ENCODE measurements at regions not wholly inside any gene's neighbourhood (a gene's known extent, or its start where the extent isn't known, plus 50 kb on each side); places are given as distances from the start of the nearest gene placed in this dataset.

DNA sequence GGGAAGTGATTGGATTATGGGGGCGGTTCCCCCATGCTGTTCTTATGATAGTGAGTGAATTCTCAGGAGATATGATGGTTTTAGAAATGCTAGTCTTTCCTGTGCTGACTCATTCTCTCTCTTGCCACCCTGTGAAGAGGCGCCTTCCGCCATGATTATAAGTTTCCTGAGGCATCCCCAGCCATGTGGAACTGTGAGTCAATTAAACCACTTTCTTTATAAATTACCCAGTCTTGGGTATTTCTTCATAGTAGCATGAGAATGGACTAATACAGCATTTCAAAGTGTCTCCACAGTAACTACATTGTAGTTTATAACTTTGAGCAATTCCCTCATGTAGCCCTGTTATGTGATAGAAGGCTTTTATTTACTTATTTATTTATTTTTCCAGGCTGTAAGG lies 128.8 kb upstream of the CHRNA7 start:
- no peak for DNase-seq

DNA sequence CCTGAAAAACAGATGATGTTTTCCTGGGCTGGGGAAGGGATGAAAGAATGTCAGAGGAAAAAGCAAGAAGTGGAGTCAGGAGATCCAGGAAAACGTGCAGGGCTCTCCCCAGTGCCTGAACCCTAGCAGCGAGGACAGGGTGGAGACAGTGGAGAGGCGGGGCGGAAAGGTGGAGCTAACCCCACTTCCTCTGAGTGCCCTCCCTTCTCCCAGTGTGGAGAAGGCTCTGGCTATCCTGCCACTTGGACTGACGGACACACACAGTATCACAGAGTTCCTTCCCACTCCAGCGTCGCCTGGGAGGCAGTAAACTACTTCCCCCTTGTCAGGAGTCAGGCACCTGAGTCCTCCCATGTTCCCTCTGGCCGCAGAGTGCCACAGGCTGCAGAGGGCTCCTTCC lies 125.3 kb upstream of the CHRNA7 start:
- DNase-seq = no peak

DNA sequence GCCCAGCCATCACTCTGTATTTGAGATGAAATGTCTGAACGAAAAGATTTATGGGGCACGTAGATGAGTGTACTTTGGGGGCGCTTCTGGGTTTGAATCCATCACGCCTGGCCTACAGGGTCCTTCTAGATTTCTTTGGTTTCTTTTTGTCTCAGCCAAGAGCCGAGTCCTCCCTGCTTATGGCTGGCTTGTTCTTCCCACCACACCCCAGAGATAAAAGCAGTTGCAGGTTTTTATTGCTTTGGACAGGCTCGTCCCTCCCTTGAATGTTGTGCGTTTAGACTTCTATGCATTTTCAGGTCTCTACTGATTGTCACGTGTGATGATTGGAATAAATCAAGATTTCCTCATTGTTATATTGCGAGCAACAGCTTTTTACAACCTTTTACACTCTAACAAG lies 104.8 kb upstream of the CHRNA7 start:
- DNase-seq = no peak

- DNase-seq = no peak
These were observed 99.3 kb upstream of the CHRNA7 start for GRCh38 chr15:31930967-31931366.

DNA sequence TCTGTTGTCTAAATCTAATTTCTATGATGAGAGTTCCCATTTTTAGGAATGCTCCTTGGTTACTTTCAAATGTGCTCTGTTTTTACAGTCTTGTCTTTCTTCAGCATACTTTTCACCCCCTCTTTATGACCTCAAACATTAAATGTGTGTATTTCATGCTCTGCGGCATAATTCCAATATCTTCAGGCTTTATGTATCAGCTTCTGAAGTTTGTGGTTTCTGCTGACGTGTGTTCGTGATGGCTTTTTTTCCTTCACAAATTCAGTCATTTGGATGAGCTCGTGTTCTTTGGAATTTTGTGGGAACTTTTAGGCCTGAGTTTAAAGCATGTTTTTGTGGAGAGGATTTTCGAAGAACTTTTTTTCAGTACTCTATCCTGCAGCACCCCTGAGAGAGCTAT lies 97.7 kb upstream of the CHRNA7 start:
- no peak for DNase-seq

- no peak for DNase-seq
These were observed 95.5 kb upstream of the CHRNA7 start for GRCh38 chr15:31934821-31935220.

GRCh38 chr15:31953478-31953877 lies 76.8 kb upstream of the CHRNA7 start:
- no peak for DNase-seq

- DNase-seq = no peak
These were observed 75.7 kb upstream of the CHRNA7 start for GRCh38 chr15:31954374-31955172.

DNA sequence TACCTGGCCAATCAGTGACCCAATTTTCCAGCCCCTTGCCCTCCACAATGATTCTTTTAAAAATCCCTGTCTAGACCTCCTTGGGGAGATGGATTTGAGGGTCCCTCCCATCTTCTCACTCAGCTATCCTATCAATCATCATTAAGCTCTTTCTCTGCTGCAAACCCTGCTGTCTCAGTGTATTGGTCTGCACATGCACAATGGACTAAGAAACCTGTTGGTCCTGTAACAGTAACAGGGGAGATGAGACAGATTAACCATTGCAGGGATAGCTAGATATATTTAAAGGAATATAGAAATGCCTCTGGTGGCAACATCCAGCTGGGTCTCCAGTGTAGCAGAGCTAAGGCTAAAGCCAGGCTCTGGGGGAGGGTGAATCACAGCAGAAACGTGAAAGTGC lies 74.6 kb upstream of the CHRNA7 start:
- no peak for DNase-seq

- no peak for DNase-seq
These were observed 72.7 kb upstream of the CHRNA7 start for GRCh38 chr15:31957581-31957980.

DNA sequence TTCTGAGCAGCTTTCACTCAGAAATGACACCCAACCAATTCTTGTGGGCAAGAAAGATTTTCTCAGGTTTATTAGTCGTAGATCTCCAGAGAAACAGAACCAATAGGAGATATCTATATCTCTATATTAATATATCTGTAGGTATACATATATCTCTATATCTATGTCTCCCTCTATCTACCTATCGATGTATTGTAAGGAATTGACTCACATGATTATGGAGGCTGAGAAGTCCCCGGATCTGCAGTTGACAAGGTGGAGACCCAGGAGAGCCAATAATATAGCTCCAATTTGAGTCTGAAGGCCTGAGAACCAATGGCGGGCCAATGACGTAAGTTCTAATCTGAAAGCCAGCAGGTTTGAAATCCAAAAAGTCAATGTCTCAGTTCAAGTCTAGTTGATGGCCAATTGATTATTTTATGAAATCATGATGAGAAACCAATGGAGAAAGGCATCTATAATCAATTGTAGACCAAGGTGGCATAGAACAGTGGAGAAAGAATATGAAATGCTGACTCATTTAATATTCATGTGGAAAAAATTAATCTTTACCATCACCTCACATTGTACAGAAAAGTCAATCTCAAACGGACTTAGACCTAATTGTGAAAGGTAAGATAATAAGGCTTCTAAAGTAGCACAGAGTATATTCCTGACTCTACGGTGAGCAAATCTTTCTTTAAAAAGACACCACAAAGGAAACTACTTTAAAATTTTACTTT lies 65.6 kb upstream of the CHRNA7 start:
- DNase-seq = no peak

DNA sequence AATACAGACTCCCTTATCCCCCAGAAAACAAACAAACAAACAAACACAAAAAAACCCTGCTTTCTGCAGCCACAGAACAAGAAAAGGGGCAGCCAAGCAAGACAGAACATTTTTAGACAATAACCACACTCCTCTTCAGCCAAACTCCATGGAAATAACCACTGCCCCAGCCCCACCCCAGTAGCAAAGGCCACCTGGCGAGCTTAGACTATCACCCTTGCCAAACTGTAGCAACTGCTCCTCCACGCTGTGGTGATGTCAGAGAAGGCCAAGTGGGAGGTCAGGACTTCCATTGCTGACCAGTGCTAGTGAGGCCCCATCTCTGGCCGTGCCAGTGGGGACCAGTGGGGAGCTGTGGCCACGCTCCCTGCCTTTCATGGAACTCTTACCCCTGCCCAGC lies 60.3 kb upstream of the CHRNA7 start:
- DNase-seq = no peak

DNA sequence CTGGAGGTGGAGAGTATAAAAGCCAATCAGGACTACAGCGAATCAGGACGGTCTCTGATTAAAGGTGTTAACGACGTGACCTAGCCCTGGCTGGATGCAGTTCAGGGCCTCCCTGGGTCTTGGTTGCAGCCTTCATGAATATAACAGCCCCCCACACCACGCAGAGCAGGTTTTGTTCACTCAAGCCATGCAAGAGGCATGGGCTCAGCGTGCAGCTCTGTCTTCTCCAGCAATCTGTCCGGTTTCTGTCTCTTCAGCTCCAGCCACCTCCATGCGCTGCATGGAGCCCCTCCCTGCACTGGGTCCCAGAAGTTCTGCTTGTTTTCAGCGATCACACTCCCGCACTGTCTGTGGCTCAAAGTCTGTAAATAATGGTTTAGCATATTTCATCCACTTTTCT lies 57.1 kb upstream of the CHRNA7 start:
- no peak for DNase-seq

DNA sequence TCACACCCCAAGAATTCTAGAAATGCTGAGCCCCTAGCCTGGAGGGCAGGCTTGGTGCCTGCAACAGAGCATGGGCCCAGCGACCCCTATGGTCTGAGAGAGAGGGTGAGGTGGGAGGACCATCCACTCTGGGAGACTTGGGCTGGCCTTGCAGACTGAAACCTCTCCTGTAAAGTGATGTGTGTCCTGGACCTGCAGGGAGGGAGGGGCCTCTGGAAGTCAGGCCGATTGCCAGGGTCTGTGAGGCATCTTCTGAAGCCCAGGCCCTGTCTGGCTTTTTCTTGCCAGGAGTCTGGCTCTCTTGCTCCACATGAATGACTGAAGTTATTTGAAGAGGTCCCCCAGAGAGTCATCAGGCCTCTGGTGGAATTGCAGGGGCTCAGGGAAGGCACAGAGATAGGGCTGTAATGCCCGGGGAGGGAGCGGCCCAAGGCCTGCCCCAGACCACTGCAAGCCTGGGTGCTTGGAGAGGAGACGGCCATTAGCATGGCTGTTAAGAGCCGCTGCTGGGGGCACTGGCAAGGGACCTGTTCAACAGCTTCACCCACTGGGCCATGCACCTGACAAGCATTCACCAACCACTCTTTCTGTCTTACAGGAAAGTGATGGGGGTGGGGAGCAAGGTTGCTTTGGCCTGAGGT lies 56.0 kb upstream of the CHRNA7 start:
- DNase-seq = no peak

DNA sequence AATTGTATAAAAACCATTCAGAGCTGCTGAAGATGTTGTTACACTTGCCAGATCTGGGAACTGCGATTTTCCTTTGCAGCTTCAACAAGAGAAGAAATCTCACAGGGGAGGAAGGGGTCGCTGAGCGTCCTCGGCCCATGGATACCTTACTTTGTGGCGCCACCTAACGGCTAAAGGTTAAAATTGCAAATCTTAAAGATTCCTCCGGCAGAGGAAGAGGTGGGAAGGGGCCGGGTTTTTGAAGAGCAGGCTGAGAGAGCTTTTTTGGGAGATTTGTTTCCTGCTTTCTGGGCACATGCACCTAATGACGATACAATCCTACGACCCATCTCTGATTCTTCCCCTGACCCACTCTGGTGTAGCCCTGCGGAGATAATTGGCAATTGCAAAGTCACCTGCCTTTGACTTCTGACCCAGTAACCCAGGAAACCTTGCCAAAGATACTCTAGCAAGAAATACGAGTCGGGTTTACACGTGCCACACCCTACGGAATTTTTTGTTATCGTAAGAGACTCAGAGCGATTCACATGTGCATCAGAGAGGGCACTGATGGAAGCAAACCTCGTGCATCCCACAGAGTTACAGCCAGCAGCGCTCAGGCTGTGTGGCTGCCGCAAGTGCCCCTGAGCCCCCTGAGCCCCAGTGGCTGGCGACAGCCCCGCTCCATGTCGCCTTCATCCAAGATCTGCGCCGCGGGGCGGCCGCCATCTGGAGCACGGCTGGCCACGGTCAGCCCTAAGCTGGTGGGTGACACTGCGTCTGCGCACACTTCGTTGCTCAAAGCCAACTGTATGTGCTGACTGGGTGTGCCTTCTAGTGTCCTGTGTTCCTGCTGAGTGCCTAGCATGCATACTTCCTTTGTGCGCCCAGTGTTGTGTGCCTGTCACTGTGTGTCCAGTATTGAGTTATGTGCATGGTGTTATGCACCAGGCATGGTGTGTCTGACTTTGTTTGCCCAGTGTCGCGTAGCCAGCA lies 55.2 kb upstream of the CHRNA7 start:
- DNase-seq = no peak

DNA sequence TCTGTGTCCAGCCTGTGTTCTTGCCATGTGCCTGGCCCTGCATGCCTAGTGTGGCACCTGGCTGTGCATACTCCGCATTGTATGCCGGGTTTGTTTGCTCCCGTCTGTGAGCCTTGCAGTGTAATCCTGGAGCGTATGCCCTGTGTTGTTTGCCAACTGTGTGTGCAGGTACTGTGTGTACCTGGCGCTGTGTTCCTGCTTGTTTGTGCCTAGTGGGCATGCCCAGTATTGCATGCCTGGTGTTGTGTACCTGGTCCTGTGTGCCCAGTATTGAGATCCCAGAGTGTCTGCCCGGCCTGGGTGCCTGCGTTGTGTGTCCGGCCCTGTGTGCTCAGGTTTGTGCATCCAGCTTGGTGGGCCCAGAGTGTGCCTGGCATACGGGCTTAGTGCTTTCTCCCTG lies 54.5 kb upstream of the CHRNA7 start:
- no peak for DNase-seq

- DNase-seq = no peak
These were observed 53.2 kb upstream of the CHRNA7 start for GRCh38 chr15:31977138-31977537.

GRCh38 chr15:31977812-31978661 lies 52.3 kb upstream of the CHRNA7 start:
- peak; percentile 85 for DNase-seq
